ENCODE measurements at regions not wholly inside any gene's neighbourhood (a gene's known extent, or its start where the extent isn't known, plus 50 kb on each side); places are given as distances from the start of the nearest gene placed in this dataset.

DNA sequence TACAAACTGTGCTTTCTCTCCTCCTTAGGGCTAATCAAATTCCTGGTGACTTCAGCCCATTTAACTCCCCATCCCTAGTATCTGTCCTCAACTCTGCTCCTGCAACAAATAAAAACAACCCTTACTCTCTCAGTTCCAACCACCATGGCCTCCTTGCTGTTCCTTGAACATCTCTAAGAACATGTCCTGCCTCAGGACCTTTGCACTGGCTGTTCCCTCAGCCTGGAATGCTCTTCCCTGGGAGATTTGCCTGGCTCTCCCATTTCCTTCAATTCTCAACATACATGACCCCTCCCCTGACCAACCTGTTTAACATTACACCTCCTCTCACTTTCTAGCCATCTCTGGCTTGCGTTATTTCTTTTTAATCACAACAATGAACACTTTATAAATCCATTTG, 170.5 kb downstream of the PTPN11 start:
- Histone ChIP-seq H3K4me1 (ENCODE audit: control insufficient read depth in 2 of 3, insufficient read depth in 2 of 3, low read depth in 1 of 3, low read length in 3 of 3) (no peaks in the 10 kb centered on the region), H3K27me3 (ENCODE audit: control insufficient read depth, insufficient read depth, low read length) (no peaks in the 10 kb centered on the region), H3K4me3 (ENCODE audit: low read length in 3 of 3) (no peak overlapping the region), H3K9me3 (ENCODE audit: control insufficient read depth in 2 of 3, insufficient read depth in 1 of 3, low read length in 3 of 3) (peaks cover 0 to 9% (median 0%) of the 10 kb centered on the region in 3 donors), H3K27ac (ENCODE audit: low read depth in 2 of 2, low read length in 2 of 2) (no peak overlapping the region), H3K9ac (ENCODE audit: low read length in 3 of 3) (no peak overlapping the region), H3K36me3 (ENCODE audit: control insufficient read depth in 2 of 3, insufficient read depth in 3 of 3, low read length in 3 of 3) (no peaks in the 10 kb centered on the region)
- intact Hi-C loops (cut with DNase I), result no loop called here
- TF ChIP-seq, protein P1, sequence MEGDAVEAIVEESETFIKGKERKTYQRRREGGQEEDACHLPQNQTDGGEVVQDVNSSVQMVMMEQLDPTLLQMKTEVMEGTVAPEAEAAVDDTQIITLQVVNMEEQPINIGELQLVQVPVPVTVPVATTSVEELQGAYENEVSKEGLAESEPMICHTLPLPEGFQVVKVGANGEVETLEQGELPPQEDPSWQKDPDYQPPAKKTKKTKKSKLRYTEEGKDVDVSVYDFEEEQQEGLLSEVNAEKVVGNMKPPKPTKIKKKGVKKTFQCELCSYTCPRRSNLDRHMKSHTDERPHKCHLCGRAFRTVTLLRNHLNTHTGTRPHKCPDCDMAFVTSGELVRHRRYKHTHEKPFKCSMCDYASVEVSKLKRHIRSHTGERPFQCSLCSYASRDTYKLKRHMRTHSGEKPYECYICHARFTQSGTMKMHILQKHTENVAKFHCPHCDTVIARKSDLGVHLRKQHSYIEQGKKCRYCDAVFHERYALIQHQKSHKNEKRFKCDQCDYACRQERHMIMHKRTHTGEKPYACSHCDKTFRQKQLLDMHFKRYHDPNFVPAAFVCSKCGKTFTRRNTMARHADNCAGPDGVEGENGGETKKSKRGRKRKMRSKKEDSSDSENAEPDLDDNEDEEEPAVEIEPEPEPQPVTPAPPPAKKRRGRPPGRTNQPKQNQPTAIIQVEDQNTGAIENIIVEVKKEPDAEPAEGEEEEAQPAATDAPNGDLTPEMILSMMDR (IDR thresholded peaks at IDR 0.05; ENCODE audit: borderline replicate concordance, extremely low read depth, insufficient read depth), result no peak
- FAIRE-seq (no peak), DNase-seq (no peak)

DNA sequence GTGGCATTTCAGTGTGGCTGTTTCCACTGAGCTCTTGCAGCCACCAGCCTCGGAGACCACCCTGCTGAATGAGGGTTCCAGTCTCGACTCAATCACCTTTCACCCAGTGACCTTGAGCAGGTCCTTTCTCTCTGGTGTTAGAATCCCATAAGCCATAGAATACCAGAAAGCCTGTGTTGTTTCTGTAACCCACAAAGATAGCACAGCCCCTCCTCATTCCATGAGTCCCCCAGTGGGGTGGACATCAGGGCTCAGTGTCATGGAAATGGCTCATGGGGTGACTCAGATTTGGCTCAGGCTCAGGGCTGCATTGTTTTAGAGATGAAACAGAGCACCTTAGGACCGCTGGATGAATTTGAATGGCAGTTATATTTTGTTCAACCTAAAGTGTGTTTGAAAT, 171.5 kb downstream of the PTPN11 start:
- no peaks in the 10 kb centered on the region for H3K27me3 ChIP-seq (ENCODE audit: control insufficient read depth, insufficient read depth, low read length)
- FAIRE-seq (no peak), DNase-seq (no peak)
- intact Hi-C loops (cut with DNase I), result no loop called here
- H3K9ac ChIP-seq (ENCODE audit: low read length in 3 of 3), result no peak overlapping the region
- TF ChIP-seq, protein P1 (IDR thresholded peaks at IDR 0.05; ENCODE audit: borderline replicate concordance, extremely low read depth, insufficient read depth), result no peak
- no peaks in the 10 kb centered on the region for H3K36me3 ChIP-seq (ENCODE audit: control insufficient read depth in 2 of 3, insufficient read depth in 3 of 3, low read length in 3 of 3)
- H3K4me3 ChIP-seq (ENCODE audit: low read length in 3 of 3), result no peak overlapping the region
- peaks cover 0 to 9% (median 0%) of the 10 kb centered on the region in 3 donors for H3K9me3 ChIP-seq (ENCODE audit: control insufficient read depth in 2 of 3, insufficient read depth in 1 of 3, low read length in 3 of 3)
- no peaks in the 10 kb centered on the region for H3K4me1 ChIP-seq (ENCODE audit: control insufficient read depth in 2 of 3, insufficient read depth in 2 of 3, low read depth in 1 of 3, low read length in 3 of 3)
- H3K27ac ChIP-seq (ENCODE audit: low read depth in 2 of 2, low read length in 2 of 2), result no peak overlapping the region

DNA sequence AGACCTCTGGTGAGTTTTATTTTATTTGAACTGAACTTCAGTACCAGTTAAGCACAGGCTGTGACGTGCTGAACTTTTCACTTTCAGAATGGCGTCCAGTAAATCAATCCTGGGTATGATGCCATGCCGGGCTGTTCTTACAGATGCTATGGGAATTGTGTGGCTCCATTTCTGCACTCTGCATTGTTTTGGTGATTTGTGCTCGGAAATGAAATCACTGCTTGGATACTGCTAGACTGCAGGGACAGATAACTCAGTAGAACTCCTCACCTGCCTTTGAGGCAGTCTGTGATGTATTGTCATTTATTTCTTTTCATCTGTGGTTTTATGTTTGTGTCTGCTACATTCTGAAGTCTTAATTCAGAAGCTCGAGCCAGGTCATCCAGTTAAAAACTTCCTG, 172.7 kb downstream of the PTPN11 start:
- Histone ChIP-seq H3K4me3 (ENCODE audit: low read length in 3 of 3) (no peak overlapping the region), H3K4me1 (ENCODE audit: control insufficient read depth in 2 of 3, insufficient read depth in 2 of 3, low read depth in 1 of 3, low read length in 3 of 3) (no peaks in the 10 kb centered on the region), H3K36me3 (ENCODE audit: control insufficient read depth in 2 of 3, insufficient read depth in 3 of 3, low read length in 3 of 3) (no peaks in the 10 kb centered on the region), H3K27me3 (ENCODE audit: control insufficient read depth, insufficient read depth, low read length) (no peaks in the 10 kb centered on the region), H3K9me3 (ENCODE audit: control insufficient read depth in 2 of 3, insufficient read depth in 1 of 3, low read length in 3 of 3) (peaks cover 0 to 9% (median 0%) of the 10 kb centered on the region in 3 donors), H3K27ac (ENCODE audit: low read depth in 2 of 2, low read length in 2 of 2) (no peak overlapping the region), H3K9ac (ENCODE audit: low read length in 3 of 3) (no peak overlapping the region)
- intact Hi-C loops (cut with DNase I), result no loop called here
- DNase-seq (no peak), FAIRE-seq (no peak)
- TF ChIP-seq, protein P1 (IDR thresholded peaks at IDR 0.05; ENCODE audit: borderline replicate concordance, extremely low read depth, insufficient read depth), result no peak

DNA sequence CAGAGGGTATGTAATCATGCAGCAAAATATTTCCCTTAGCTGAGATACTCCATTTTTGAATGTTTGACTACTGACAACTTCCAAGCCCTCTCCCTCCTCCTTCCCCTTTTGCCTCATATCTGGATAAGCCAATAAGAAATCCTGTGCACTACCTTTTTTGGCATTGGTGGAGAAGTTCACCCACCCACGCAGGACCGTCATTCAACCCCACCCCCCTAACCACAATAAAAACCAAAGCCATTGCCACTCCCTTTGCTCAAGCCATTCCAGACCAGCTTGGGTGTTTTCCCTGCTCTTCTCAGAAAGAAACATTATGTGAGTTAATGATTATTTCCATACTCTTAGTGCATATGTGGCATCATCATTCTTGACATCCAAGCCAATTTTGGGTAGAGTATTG, 176.7 kb downstream of the PTPN11 start:
- no peak overlapping the region for H3K27ac ChIP-seq (ENCODE audit: low read depth in 2 of 2, low read length in 2 of 2)
- FAIRE-seq, result no peak
- no peak overlapping the region for H3K9ac ChIP-seq (ENCODE audit: low read length in 3 of 3)
- no peaks in the 10 kb centered on the region for H3K27me3 ChIP-seq (ENCODE audit: control insufficient read depth, insufficient read depth, low read length)
- no peak overlapping the region for H3K4me3 ChIP-seq (ENCODE audit: low read length in 3 of 3)
- H3K4me1 ChIP-seq (ENCODE audit: control insufficient read depth in 2 of 3, insufficient read depth in 2 of 3, low read depth in 1 of 3, low read length in 3 of 3), result no peaks in the 10 kb centered on the region
- TF ChIP-seq, protein P1 (IDR thresholded peaks at IDR 0.05; ENCODE audit: borderline replicate concordance, extremely low read depth, insufficient read depth), result no peak
- intact Hi-C loops (cut with DNase I), result no loop called here
- DNase-seq, result no peak
- peaks cover 0 to 6% (median 0%) of the 10 kb centered on the region in 3 donors for H3K9me3 ChIP-seq (ENCODE audit: control insufficient read depth in 2 of 3, insufficient read depth in 1 of 3, low read length in 3 of 3)
- no peaks in the 10 kb centered on the region for H3K36me3 ChIP-seq (ENCODE audit: control insufficient read depth in 2 of 3, insufficient read depth in 3 of 3, low read length in 3 of 3)
